PFSK-1 (cell line): ENCODE measurements at regions not wholly inside any gene's neighbourhood (a gene's known extent, or its start where the extent isn't known, plus 50 kb on each side); places are given as distances from the start of the nearest gene placed in this dataset.

ENCODE experiments used
- FOXP2 ChIP-seq: optimal IDR thresholded peaks from 2 replicates; pipeline ENCODE3; 2011; ENCODE audit warnings: borderline replicate concordance, control low read depth, inconsistent platforms; ENCODE audit not compliant: insufficient read depth; ENCODE audit errors: extremely low read length, extremely low read depth
- POLR2AphosphoS5 ChIP-seq: IDR thresholded peaks from 2 replicates; pipeline ENCODE4 v1.6.1; 2012; ENCODE audit warnings: low read depth, mild to moderate bottlenecking, control low read depth, low read length, moderate library complexity
- SIN3A ChIP-seq: IDR thresholded peaks from 2 replicates; pipeline ENCODE4 v1.6.1; 2012; ENCODE audit warnings: mild to moderate bottlenecking, low read length, moderate library complexity, borderline replicate concordance; ENCODE audit not compliant: insufficient read depth
- TAF1 ChIP-seq: IDR thresholded peaks from 2 replicates; pipeline ENCODE4 v1.6.1; 2012; ENCODE audit warnings: low read length, control low read depth, borderline replicate concordance; ENCODE audit not compliant: insufficient read depth
- TF ChIP-seq, protein P1 (sequence below), 2 experiments: IDR thresholded peaks; 2 replicates each; pipeline versions ENCODE4 v1.6.1 to v1.8.0; 2011 to 2012; ENCODE audit warnings: low read depth in 2 of 2, low read length in 2 of 2, control low read depth in 1 of 2, inconsistent platforms in 1 of 2, mild to moderate bottlenecking in 1 of 2, moderate library complexity in 1 of 2; ENCODE audit not compliant: insufficient read depth in 1 of 2

DNA sequence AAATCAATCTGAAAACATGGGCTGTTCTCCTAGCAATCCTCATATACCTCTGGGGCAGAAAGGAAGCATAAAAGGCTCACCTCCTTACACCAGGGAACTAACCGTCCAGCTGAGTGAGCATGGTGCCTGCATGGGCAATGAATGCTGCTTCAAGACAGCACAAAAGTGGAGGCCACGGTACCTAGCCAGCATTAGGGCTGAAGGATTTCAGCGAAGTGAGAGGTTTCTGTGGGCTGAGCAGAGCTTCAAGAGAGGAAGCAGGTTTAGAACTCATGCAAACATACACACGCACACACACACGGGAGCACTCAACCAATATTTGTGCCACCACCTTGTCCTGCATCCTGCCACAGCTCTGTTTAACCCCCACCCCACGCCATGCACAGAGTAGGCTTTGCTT, 838.5 kb upstream of the TMEM132C start:
- TF ChIP-seq POLR2AphosphoS5 (no peak), SIN3A (no peak), FOXP2 (no peak), TAF1 (no peak)
- TF ChIP-seq, protein P1, sequence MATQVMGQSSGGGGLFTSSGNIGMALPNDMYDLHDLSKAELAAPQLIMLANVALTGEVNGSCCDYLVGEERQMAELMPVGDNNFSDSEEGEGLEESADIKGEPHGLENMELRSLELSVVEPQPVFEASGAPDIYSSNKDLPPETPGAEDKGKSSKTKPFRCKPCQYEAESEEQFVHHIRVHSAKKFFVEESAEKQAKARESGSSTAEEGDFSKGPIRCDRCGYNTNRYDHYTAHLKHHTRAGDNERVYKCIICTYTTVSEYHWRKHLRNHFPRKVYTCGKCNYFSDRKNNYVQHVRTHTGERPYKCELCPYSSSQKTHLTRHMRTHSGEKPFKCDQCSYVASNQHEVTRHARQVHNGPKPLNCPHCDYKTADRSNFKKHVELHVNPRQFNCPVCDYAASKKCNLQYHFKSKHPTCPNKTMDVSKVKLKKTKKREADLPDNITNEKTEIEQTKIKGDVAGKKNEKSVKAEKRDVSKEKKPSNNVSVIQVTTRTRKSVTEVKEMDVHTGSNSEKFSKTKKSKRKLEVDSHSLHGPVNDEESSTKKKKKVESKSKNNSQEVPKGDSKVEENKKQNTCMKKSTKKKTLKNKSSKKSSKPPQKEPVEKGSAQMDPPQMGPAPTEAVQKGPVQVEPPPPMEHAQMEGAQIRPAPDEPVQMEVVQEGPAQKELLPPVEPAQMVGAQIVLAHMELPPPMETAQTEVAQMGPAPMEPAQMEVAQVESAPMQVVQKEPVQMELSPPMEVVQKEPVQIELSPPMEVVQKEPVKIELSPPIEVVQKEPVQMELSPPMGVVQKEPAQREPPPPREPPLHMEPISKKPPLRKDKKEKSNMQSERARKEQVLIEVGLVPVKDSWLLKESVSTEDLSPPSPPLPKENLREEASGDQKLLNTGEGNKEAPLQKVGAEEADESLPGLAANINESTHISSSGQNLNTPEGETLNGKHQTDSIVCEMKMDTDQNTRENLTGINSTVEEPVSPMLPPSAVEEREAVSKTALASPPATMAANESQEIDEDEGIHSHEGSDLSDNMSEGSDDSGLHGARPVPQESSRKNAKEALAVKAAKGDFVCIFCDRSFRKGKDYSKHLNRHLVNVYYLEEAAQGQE (IDR thresholded peaks at IDR 0.05; ENCODE audit: insufficient read depth in 1 of 2, low read depth in 2 of 2, low read length in 2 of 2): no peak
